Peyer's patch (tissue), 4 donors: ENCODE measurements at regions not wholly inside any gene's neighbourhood (a gene's known extent, or its start where the extent isn't known, plus 50 kb on each side); places are given as distances from the start of the nearest gene placed in this dataset.

Source experiments
- DNase-seq, 3 donors: peaks; one replicate each; pipeline ENCODE4 v3.0.0-alpha.2; 2017 to 2019
- H3K27ac ChIP-seq, 4 donors: fragments of 200-600 bp; sonication (generic); one replicate each; pipeline ENCODE4 v1.5.1; 2016 to 2019
- H3K27me3 ChIP-seq, 2 donors: fragments of 200-600 bp; sonication (generic); one replicate each; pipeline ENCODE4 v1.5.1; 2019
- H3K36me3 ChIP-seq, 3 donors: fragments of 200-600 bp; sonication (generic); one replicate each; pipeline ENCODE4 v1.5.1; 2016 to 2019
- H3K4me1 ChIP-seq, 4 donors: fragments of 200-600 bp; sonication (generic); one replicate each; pipeline ENCODE4 v1.5.1; 2016 to 2019
- H3K4me3 ChIP-seq, 4 donors: fragments of 200-600 bp; sonication (generic); 1 replicate in 3 of 4; 2 replicates in 1 of 4; pipeline ENCODE4 v1.5.1; 2016 to 2019; ENCODE audit warnings: mild to moderate bottlenecking in 1 of 4
- H3K9me3 ChIP-seq, 4 donors: fragments of 200-600 bp; sonication (generic); one replicate each; pipeline ENCODE4 v1.5.1; 2016 to 2019; ENCODE audit warnings: mild to moderate bottlenecking in 1 of 4
- POLR2A ChIP-seq, 2 donors: fragments of 450-650 bp; IDR thresholded peaks; one replicate each; pipeline ENCODE4 v1.5.1; 2017; ENCODE audit warnings: antibody characterized with exemption in 2 of 2, mild to moderate bottlenecking in 2 of 2, moderate library complexity in 2 of 2
- TF ChIP-seq, protein P1 (sequence below), 6 experiments: fragments of 450-650 bp in 4 of 6; fragments of 200-600 bp in 2 of 6; sonication (generic) in 1 of 6; IDR thresholded peaks; one replicate each; pipeline ENCODE4 v1.5.1; 2017 to 2019; ENCODE audit warnings: antibody characterized with exemption in 6 of 6, mild to moderate bottlenecking in 3 of 6, moderate library complexity in 1 of 6

DNA sequence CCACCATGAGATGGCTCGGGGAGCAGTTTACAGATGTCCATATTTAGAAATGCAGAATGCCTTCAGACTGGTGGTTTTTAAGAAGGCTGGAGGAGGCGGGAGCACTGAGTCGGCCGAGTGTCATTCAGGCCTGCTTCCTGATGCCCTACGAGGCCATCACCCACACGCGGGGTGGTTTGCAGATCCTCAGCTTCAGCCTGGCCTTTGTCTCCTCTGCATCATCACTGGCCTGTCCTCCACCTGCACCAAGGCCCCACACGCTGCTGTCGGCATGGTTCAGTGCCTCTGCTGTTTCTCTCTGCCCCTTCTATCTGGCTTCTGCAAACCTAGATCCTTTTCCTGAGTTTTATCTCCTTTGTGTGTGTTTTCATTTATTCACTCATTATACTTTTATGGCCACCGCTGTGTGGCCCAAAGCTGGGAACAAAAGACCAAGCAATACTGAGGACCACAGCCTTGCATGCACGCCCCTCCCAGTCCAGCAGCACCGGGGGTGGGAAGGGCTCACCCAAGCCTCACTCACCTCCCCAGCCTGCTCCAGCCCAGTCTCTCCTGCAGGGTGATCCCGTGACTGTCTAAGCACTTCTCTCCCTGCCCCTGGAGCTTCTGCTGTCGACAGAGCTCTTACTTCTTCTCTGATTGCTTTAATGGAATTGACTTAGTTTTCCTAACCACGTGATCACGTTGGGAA lies 240.8 kb downstream of the TEX29 start:
- Histone ChIP-seq H3K9me3 (no peaks in the 10 kb centered on the region), H3K4me3 (no peak overlapping the region), H3K27ac (no peak overlapping the region), H3K27me3 (no peaks in the 10 kb centered on the region), H3K4me1 (no peaks in the 10 kb centered on the region), H3K36me3 (no peaks in the 10 kb centered on the region)
- DNase-seq, result no peak
- TF ChIP-seq, protein P1, sequence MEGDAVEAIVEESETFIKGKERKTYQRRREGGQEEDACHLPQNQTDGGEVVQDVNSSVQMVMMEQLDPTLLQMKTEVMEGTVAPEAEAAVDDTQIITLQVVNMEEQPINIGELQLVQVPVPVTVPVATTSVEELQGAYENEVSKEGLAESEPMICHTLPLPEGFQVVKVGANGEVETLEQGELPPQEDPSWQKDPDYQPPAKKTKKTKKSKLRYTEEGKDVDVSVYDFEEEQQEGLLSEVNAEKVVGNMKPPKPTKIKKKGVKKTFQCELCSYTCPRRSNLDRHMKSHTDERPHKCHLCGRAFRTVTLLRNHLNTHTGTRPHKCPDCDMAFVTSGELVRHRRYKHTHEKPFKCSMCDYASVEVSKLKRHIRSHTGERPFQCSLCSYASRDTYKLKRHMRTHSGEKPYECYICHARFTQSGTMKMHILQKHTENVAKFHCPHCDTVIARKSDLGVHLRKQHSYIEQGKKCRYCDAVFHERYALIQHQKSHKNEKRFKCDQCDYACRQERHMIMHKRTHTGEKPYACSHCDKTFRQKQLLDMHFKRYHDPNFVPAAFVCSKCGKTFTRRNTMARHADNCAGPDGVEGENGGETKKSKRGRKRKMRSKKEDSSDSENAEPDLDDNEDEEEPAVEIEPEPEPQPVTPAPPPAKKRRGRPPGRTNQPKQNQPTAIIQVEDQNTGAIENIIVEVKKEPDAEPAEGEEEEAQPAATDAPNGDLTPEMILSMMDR (IDR thresholded peaks at IDR 0.05), result no peak
- TF ChIP-seq POLR2A (IDR thresholded peaks at IDR 0.05), result no peak

DNA sequence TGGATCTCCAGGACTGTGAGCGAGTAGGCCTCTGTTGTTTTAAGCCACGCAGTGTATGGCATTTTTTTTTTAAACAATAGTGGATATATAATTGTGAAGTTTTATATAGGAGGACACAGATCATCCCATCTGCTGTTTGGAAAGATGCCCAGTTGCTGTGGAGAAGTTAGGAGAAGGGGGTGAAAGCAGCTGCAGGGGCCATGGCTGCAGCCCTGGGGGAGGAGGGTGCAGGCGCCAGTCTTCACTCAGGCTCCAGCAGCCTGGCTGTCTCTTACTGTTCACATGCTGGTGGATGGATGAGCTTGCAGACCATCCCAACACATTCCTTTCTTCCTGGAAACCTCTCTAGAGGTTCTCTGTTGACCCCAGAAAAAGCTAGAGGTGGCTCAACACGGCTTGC lies 242.3 kb downstream of the TEX29 start:
- Histone ChIP-seq H3K9me3 (no peaks in the 10 kb centered on the region), H3K27ac (no peak overlapping the region), H3K36me3 (no peaks in the 10 kb centered on the region), H3K27me3 (no peaks in the 10 kb centered on the region), H3K4me3 (no peak overlapping the region), H3K4me1 (no peaks in the 10 kb centered on the region)
- DNase-seq, result no peak
- TF ChIP-seq POLR2A (IDR thresholded peaks at IDR 0.05), result no peak
- TF ChIP-seq, protein P1 (IDR thresholded peaks at IDR 0.05), result no peak

DNA sequence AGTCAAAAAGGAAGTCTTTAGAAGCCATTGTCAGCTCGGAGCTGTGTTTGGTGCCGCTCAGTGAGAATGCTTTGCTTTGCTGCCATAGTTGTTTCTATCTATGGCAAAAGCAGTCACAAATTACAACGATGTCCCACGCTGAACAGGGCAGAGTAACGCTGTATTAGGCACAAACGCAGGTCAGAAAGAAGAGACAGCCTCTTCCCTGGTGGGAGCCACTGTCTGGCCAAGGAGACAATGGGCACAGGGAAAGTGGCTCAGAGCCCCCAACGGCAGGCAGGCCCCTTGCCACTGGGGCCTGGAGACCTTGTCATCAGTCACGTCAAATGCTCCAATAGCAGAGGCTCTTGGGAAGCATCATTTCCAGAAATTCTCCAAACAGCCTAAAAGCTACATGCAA lies 244.2 kb downstream of the TEX29 start:
- TF ChIP-seq POLR2A (IDR thresholded peaks at IDR 0.05), result no peak
- TF ChIP-seq, protein P1 (IDR thresholded peaks at IDR 0.05), result no peak
- no peaks in the 10 kb centered on the region for H3K36me3 ChIP-seq
- no peaks in the 10 kb centered on the region for H3K4me1 ChIP-seq
- H3K27ac ChIP-seq, result no peak overlapping the region
- DNase-seq, result no peak
- H3K27me3 ChIP-seq, result no peaks in the 10 kb centered on the region
- H3K9me3 ChIP-seq, result no peaks in the 10 kb centered on the region
- no peak overlapping the region for H3K4me3 ChIP-seq

DNA sequence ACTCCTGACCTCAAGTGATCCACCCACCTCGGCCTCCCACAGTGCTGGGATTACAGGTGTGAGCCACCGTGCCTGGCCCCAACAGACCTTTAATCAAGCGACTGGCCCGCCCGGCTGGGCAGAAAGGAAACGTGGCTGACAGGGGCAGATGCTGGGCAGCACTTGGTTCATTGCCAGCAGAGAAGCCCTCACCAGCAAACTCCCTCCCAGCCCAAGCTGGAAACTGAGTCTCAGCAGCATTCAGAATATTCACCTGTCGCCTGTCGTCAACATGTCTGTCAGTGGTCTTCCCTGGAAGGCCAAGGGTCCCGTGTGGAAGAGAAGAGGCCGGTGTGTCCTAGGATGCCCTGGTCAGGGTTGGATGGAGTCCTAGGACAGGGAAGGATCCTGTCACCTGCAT lies 245.0 kb downstream of the TEX29 start:
- Histone ChIP-seq H3K27me3 (no peaks in the 10 kb centered on the region), H3K9me3 (no peaks in the 10 kb centered on the region), H3K4me3 (no peak overlapping the region), H3K4me1 (no peaks in the 10 kb centered on the region), H3K27ac (no peak overlapping the region), H3K36me3 (no peaks in the 10 kb centered on the region)
- no peak for DNase-seq
- TF ChIP-seq, protein P1 (IDR thresholded peaks at IDR 0.05), result no peak
- no peak for TF ChIP-seq POLR2A (IDR thresholded peaks at IDR 0.05)

DNA sequence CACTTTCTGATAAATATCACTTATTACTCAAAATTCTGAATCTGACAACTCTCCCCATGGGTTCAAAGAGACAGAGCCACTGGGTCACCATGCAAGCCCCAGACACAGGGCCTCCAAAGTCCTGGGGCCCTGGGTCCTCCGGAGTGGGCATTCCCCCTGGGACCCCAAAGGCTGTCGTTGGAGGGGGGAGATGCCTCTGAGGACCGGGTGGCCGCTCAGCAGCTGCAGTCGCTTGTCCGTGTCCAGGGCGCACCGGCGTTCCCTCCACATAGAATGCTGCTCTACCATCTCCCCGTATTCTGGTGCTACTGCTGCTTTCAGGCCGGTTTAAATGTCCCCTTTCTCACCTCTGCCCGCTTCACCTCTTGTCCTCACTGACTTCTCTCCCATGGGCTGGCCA lies 246.1 kb downstream of the TEX29 start:
- H3K27me3 ChIP-seq, result no peaks in the 10 kb centered on the region
- H3K36me3 ChIP-seq, result no peaks in the 10 kb centered on the region
- H3K4me1 ChIP-seq, result no peaks in the 10 kb centered on the region
- TF ChIP-seq, protein P1 (IDR thresholded peaks at IDR 0.05), result no peak
- TF ChIP-seq POLR2A (IDR thresholded peaks at IDR 0.05), result no peak
- H3K4me3 ChIP-seq, result no peak overlapping the region
- no peaks in the 10 kb centered on the region for H3K9me3 ChIP-seq
- H3K27ac ChIP-seq, result no peak overlapping the region
- DNase-seq, result no peak

DNA sequence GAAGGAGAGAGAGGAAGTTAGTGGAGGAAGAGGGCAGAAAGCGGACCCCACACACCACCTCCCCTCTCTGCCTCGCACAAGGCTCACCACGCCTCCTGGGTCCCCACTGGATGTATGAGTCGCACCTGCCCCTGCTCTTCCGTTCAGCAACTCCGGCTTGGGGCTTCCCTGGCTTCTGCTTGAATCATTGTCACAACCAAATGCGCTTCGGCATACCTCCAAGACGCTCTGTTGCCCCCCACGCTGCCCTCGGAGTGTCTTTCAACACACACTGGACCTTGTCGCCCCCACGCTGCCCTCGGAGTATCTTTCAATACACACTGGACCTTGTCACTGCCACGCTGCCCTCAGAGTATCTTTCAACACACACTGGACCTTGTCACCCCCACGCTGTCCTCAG lies 247.2 kb downstream of the TEX29 start:
- H3K4me3 ChIP-seq, result no peak overlapping the region
- TF ChIP-seq, protein P1 (IDR thresholded peaks at IDR 0.05), result no peak
- TF ChIP-seq POLR2A (IDR thresholded peaks at IDR 0.05), result no peak
- H3K9me3 ChIP-seq, result no peaks in the 10 kb centered on the region
- no peaks in the 10 kb centered on the region for H3K36me3 ChIP-seq
- DNase-seq, result no peak
- no peak overlapping the region for H3K27ac ChIP-seq
- no peaks in the 10 kb centered on the region for H3K27me3 ChIP-seq
- no peaks in the 10 kb centered on the region for H3K4me1 ChIP-seq
